Stimulated activated CD8-positive, alpha-beta memory T cell treated with anti-CD3 and anti-CD28 coated beads, Interleukin-4, amount 100 ng/mL, for 4 hours (primary cell): ENCODE measurements at regions not wholly inside any gene's neighbourhood (a gene's known extent, or its start where the extent isn't known, plus 50 kb on each side); places are given as distances from the start of the nearest gene placed in this dataset.

Experiments
- DNase-seq, 2 donors: peaks; one replicate each; pipeline ENCODE4 v3.0.0-alpha.2; 2020; ENCODE audit warnings: low read depth in 2 of 2, low spot score in 1 of 2

- no peak for DNase-seq
Observed at GRCh38 chr3:124273651-124274050, 281.7 kb upstream of the ROPN1 start.

- DNase-seq = no peak
Observed at GRCh38 chr3:124274051-124274450, 282.1 kb upstream of the ROPN1 start.

DNA sequence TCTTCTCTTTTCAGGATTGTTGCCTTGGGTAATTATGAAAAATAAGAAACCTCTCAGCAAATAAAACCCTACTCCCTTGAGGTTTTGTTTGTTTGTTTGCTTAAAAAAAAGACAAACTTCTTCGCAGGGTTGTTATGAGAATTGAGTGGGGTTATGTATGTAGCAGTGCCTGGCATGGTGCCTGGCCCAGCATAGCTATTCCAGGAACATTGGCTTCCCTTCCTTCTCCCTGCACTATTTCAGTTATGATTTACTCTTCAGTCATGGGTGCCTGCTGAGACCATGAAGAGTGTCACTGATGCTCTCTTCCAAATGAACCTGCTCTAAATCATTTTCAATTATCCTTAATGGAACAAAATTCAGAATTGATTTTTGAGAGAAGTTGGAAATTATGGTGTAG, 283.5 kb upstream of the ROPN1 start:
- no peak for DNase-seq

GRCh38 chr3:124276133-124276532, 284.2 kb upstream of the ROPN1 start:
- no peak for DNase-seq

- DNase-seq = no peak
Observed at GRCh38 chr3:124276539-124277143, 284.7 kb upstream of the ROPN1 start.

GRCh38 chr3:124277144-124277890, 285.4 kb upstream of the ROPN1 start:
- DNase-seq = no peak

- no peak for DNase-seq
Observed at GRCh38 chr3:124281453-124282316, 289.8 kb upstream of the ROPN1 start.

DNA sequence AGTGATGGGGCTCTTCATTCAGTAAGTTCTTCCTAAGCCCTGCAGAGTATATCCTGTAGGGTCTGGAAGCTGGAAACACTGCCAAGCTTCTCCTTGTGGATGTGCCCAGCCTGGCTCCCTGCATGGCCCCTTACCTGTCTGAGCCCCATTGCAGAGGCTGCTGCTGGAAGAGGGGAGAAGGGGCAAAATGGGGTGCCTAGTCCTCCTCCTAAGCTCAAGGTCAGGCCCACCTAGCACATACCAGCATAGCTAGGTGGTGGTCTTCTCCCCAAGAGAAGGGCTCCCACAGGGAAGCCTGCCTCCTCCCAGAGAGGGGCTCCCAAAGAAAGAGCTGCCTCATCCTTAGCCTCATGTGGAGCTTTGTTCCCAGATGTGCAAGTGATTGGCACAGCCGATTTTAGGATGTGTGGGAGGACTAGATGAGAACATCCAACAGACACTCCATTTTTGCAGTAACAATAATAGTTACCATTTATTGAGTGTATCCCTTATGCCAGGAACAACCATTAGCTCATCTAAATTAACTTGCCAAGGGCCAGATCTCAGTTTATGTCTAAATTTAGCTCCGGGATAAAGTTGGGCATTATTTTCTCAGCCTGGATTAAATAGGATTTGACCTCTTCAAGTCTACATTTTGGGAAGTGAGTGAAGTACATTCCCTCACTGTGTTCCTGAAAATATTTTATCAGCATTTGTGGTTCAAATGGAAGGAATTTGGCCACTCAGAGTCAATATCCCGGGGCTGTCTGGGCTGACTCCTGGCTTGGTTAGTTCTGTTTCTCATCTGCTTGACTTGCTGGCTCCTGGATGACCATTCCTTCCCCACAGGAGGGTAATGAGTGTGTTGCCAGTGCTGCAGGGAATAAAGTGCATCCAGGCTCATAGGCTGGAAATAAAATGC, 291.1 kb upstream of the ROPN1 start:
- no peak for DNase-seq

GRCh38 chr3:124283652-124284023, 291.7 kb upstream of the ROPN1 start:
- DNase-seq = no peak

DNA sequence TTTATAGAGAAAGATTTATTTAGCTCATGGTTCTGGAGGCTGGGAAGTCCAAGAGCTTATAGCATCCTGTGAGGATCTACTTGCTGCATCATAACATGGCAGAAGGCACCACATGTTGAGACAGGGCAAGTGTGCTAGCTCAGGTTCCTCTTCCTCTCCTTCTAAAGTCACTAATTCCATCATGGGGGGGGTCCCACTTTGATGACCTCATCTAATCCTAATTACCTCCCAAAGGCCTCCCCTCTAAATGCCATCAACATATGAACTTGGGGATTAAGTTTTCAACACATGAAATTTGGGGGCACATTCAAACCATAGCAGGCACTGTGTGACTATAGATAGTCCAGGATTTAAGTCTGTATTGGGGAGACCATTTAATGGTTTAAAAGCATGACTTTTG, 297.1 kb upstream of the ROPN1 start:
- DNase-seq = no peak

- no peak for DNase-seq
Observed at GRCh38 chr3:124291008-124291407, 299.1 kb upstream of the ROPN1 start.

DNA sequence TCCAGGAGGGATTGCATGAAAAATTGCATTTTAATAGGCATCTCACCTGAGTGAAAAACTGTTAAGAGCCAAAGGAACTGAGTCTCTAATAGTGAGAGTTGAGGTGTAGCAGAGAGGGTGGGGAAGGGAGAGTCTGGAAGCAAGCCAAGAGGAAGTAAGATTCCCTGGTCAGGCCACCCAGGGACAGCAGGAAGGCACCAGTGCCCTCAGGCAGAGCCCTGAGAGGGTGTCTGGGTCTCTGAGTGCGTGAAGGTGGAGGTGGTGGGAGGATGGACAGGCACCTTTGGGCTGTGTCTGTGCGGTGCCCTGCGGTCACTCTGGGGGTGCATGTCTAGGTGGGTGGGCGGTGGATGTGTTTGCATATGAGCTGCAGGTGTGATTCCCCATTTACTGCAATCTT, 300.4 kb upstream of the ROPN1 start:
- DNase-seq = no peak

- no peak for DNase-seq
Observed at GRCh38 chr3:124293584-124293983, 301.7 kb upstream of the ROPN1 start.

- DNase-seq = no peak
Observed at GRCh38 chr3:124295362-124295761, 303.4 kb upstream of the ROPN1 start.

GRCh38 chr3:124296406-124296805, 304.5 kb upstream of the ROPN1 start:
- DNase-seq = no peak

GRCh38 chr3:124297062-124297980, 305.4 kb upstream of the ROPN1 start:
- DNase-seq = no peak

DNA sequence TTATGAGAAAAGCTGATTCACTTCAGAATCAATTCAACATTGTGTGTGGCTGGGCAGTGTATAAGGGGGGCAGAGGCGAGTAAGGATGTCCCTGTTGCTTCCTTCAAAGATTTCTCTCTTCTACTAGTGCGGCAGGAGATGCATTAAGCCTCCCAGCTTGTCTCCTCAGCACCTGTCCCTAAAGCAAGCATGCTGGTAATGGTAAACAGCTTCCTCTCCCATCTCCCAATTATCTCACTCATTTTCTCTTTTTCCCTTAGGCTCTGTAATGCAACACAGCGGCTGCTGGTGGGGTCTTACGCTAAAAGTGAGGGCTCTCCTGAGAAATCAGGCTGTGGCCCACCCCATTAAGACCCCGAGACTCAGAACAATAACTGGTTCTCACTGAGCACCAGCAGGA, 306.4 kb upstream of the ROPN1 start:
- DNase-seq = no peak

DNA sequence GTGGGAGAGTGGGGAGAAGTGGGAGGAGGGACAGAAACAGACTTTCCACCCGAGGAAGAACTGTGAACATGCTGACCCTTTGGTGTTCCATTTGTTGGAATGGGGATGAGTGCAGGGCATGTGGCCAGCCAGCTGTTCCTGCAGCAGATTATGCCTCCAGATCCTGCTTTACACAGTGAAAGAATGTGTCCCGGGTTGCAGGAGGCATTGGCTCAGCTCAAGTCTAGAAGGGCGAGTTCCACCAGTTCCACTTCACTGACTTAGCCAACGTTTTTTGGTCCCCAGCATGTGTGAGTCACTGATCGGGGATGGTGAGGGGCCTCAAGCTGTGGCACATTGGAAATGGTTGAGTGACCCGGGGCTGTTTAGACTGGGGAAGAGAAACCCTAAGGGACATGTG, 307.0 kb upstream of the ROPN1 start:
- no peak for DNase-seq

DNA sequence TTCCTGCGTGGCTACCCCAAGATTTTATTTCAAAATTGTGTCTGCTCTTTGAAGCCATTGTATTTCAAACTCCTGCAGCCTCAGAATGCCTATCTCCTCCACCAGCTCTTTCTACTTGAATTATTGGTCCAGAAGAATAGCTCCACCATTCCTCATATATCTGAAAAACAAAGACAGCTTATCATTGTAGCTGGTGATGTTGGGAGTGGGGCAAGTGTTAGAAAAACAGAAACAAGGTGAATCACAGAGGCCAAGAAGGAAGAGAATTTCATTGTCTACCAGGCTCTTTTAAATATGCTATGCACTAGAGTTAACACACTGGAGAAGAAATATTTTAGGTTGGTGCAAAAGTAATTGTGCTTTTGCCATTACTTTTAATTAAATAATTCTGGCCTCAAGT, 307.9 kb upstream of the ROPN1 start:
- DNase-seq = no peak

- no peak for DNase-seq
Observed at GRCh38 chr3:124300416-124300815, 308.5 kb upstream of the ROPN1 start.
